ENCODE measurements at regions not wholly inside any gene's neighbourhood (a gene's known extent, or its start where the extent isn't known, plus 50 kb on each side); places are given as distances from the start of the nearest gene placed in this dataset.
"Not testable (repeated sequence)": the region's sequence is repeated elsewhere in the genome, so short reads cannot be mapped to it uniquely, and the experiment has no call there.

- H3K4me3 ChIP-seq = no peak overlapping the region
- no peak for TF ChIP-seq EP300 (IDR thresholded peaks at IDR 0.05)
- no peaks in the 10 kb centered on the region for H3K9me3 ChIP-seq
- H3K27me3 ChIP-seq = no peaks in the 10 kb centered on the region
- no peaks in the 10 kb centered on the region for H3K36me3 ChIP-seq
- H3K27ac ChIP-seq = no peak overlapping the region
- DNase-seq (ENCODE audit: low spot score in 2 of 2) = no peak
- H3K4me1 ChIP-seq = no peaks in the 10 kb centered on the region
These were observed 57.4 kb upstream of the ZBTB20 start for GRCh38 chr3:115204475-115204874.

GRCh38 chr3:115208066-115208750 is 61.1 kb upstream of the ZBTB20 start:
- DNase-seq (ENCODE audit: low spot score in 2 of 2) = no peak
- Histone ChIP-seq H3K4me1 (no peaks in the 10 kb centered on the region), H3K27me3 (no peaks in the 10 kb centered on the region), H3K36me3 (no peaks in the 10 kb centered on the region), H3K27ac (no peak overlapping the region), H3K4me3 (no peak overlapping the region), H3K9me3 (no peaks in the 10 kb centered on the region)
- 96% methylated on average over 3 of the region's 3 CpGs for WGBS
- TF ChIP-seq CTCF (IDR thresholded peaks at IDR 0.05) (no peak), POLR2A (IDR thresholded peaks at IDR 0.05) (no peak), EP300 (IDR thresholded peaks at IDR 0.05) (no peak), POLR2AphosphoS5 (IDR thresholded peaks at IDR 0.05) (no peak)

GRCh38 chr3:115211810-115212492 is 64.9 kb upstream of the ZBTB20 start:
- no peaks in the 10 kb centered on the region for H3K4me1 ChIP-seq
- no peaks in the 10 kb centered on the region for H3K9me3 ChIP-seq
- H3K27me3 ChIP-seq = no peaks in the 10 kb centered on the region
- TF ChIP-seq CTCF (IDR thresholded peaks at IDR 0.05) (no peak), POLR2A (IDR thresholded peaks at IDR 0.05) (no peak), POLR2AphosphoS5 (IDR thresholded peaks at IDR 0.05) (no peak), EP300 (IDR thresholded peaks at IDR 0.05) (no peak)
- no peak overlapping the region for H3K4me3 ChIP-seq
- no peaks in the 10 kb centered on the region for H3K36me3 ChIP-seq
- DNase-seq (ENCODE audit: low spot score in 2 of 2) = no peak
- WGBS = 44% methylated on average over 4 of the region's 4 CpGs
- no peak overlapping the region for H3K27ac ChIP-seq

GRCh38 chr3:115212615-115213014 is 65.5 kb upstream of the ZBTB20 start:
- no peak for DNase-seq (ENCODE audit: low spot score in 2 of 2)
- H3K4me3 ChIP-seq = no peak overlapping the region
- H3K27me3 ChIP-seq = no peaks in the 10 kb centered on the region
- H3K4me1 ChIP-seq = peaks cover under 1% of the 10 kb centered on the region
- no peaks in the 10 kb centered on the region for H3K9me3 ChIP-seq
- H3K27ac ChIP-seq = no peak overlapping the region
- no peaks in the 10 kb centered on the region for H3K36me3 ChIP-seq
- TF ChIP-seq EP300 (IDR thresholded peaks at IDR 0.05) (no peak), CTCF (IDR thresholded peaks at IDR 0.05) (no peak), POLR2AphosphoS5 (IDR thresholded peaks at IDR 0.05) (no peak), POLR2A (IDR thresholded peaks at IDR 0.05) (no peak)

GRCh38 chr3:115213052-115213451 is 66.0 kb upstream of the ZBTB20 start:
- WGBS = 75% methylated on average over 8 of the region's 8 CpGs
- not testable (repeated sequence) for H3K27ac ChIP-seq; H3K27me3 ChIP-seq; H3K4me3 ChIP-seq; DNase-seq (ENCODE audit: low spot score in 2 of 2); H3K9me3 ChIP-seq; H3K4me1 ChIP-seq; H3K36me3 ChIP-seq

GRCh38 chr3:115217292-115217677 is 70.2 kb upstream of the ZBTB20 start:
- TF ChIP-seq EP300 (IDR thresholded peaks at IDR 0.05) (no peak), POLR2AphosphoS5 (IDR thresholded peaks at IDR 0.05) (no peak), POLR2A (IDR thresholded peaks at IDR 0.05) (no peak), CTCF (IDR thresholded peaks at IDR 0.05) (no peak)
- Histone ChIP-seq H3K4me1 (peaks cover 7% of the 10 kb centered on the region), H3K36me3 (no peaks in the 10 kb centered on the region), H3K4me3 (no peak overlapping the region), H3K27me3 (no peaks in the 10 kb centered on the region), H3K27ac (no peak overlapping the region), H3K9me3 (no peaks in the 10 kb centered on the region)
- 21% methylated on average over 2 of the region's 2 CpGs for WGBS
- no peak for DNase-seq (ENCODE audit: low spot score in 2 of 2)

Data from suprapubic skin (tissue), 4 donors.